Activated gamma-delta T cell treated with anti-CD3 and anti-CD28 coated beads, Interleukin-2, amount 50 U/mL, for 16 hours (primary cell): ENCODE measurements at regions not wholly inside any gene's neighbourhood (a gene's known extent, or its start where the extent isn't known, plus 50 kb on each side); places are given as distances from the start of the nearest gene placed in this dataset.
"Not testable (repeated sequence)": the region's sequence is repeated elsewhere in the genome, so short reads cannot be mapped to it uniquely, and the experiment has no call there.

Experiments used
- DNase-seq: peaks from one replicate; pipeline ENCODE4 v3.0.0-alpha.2; 2020; ENCODE audit warnings: low read depth

- DNase-seq: no peak
These were observed 185.3 kb upstream of the PWP1 start for GRCh38 chr12:107500307-107500706.

GRCh38 chr12:107501681-107502080 is 183.9 kb upstream of the PWP1 start:
- no peak for DNase-seq

GRCh38 chr12:107503129-107503855 is 182.3 kb upstream of the PWP1 start:
- no peak for DNase-seq

GRCh38 chr12:107503887-107504885 is 181.4 kb upstream of the PWP1 start:
- DNase-seq: no peak

- DNase-seq: no peak
These were observed 176.2 kb upstream of the PWP1 start for GRCh38 chr12:107509421-107509820.

- no peak for DNase-seq
These were observed 175.4 kb upstream of the PWP1 start for GRCh38 chr12:107510211-107510610.

GRCh38 chr12:107511292-107511691 is 174.3 kb upstream of the PWP1 start:
- DNase-seq: no peak

GRCh38 chr12:107512391-107512790 is 173.2 kb upstream of the PWP1 start:
- DNase-seq: no peak

GRCh38 chr12:107513184-107513583 is 172.4 kb upstream of the PWP1 start:
- no peak for DNase-seq

GRCh38 chr12:107513636-107514400 is 171.8 kb upstream of the PWP1 start:
- no peak for DNase-seq

- DNase-seq: no peak
These were observed 170.6 kb upstream of the PWP1 start for GRCh38 chr12:107514887-107515445.

GRCh38 chr12:107515446-107515958 is 170.1 kb upstream of the PWP1 start:
- DNase-seq: peak; percentile 4

GRCh38 chr12:107517816-107518215 is 167.8 kb upstream of the PWP1 start:
- not testable (repeated sequence) for DNase-seq

- DNase-seq: no peak
These were observed 166.7 kb upstream of the PWP1 start for GRCh38 chr12:107518868-107519267.

GRCh38 chr12:107519906-107520859 is 165.4 kb upstream of the PWP1 start:
- DNase-seq: no peak

- DNase-seq: no peak
These were observed 163.7 kb upstream of the PWP1 start for GRCh38 chr12:107521826-107522355.

GRCh38 chr12:107522692-107523477 is 162.7 kb upstream of the PWP1 start:
- no peak for DNase-seq

- no peak for DNase-seq
These were observed 161.6 kb upstream of the PWP1 start for GRCh38 chr12:107523775-107524535.
